Cardiac muscle cell (in vitro differentiated cells and primary cell): ENCODE measurements at regions not wholly inside any gene's neighbourhood (a gene's known extent, or its start where the extent isn't known, plus 50 kb on each side); places are given as distances from the start of the nearest gene placed in this dataset.
"Not testable (repeated sequence)": the region's sequence is repeated elsewhere in the genome, so short reads cannot be mapped to it uniquely, and the experiment has no call there.

Source experiments
- DNase-seq, 2 donors: peaks; one replicate each; pipeline versions ENCODE4 v3.0.0 to v3.0.0-alpha.2; 2010 to 2017; ENCODE audit warnings: low read depth in 1 of 2, low spot score in 1 of 2
- H3K27ac ChIP-seq: fragments of 200-600 bp; sonication (generic); 2 replicates; pipeline ENCODE4 v1.5.1; 2016
- H3K27me3 ChIP-seq: fragments of 200-600 bp; sonication (generic); 2 replicates; pipeline ENCODE4 v1.6.0; 2016; ENCODE audit warnings: control low read depth
- H3K36me3 ChIP-seq: fragments of 200-600 bp; sonication (generic); 2 replicates; pipeline ENCODE4 v1.5.1; 2016; ENCODE audit warnings: control low read depth
- H3K4me1 ChIP-seq: fragments of 200-600 bp; sonication (generic); 2 replicates; pipeline ENCODE4 v1.8.1; 2017; ENCODE audit warnings: low read depth, mild to moderate bottlenecking, mixed run types
- H3K4me3 ChIP-seq: fragments of 200-600 bp; sonication (generic); 2 replicates; pipeline ENCODE4 v1.5.1; 2016; ENCODE audit warnings: mild to moderate bottlenecking
- H3K9me3 ChIP-seq: fragments of 200-600 bp; sonication (generic); 2 replicates; pipeline ENCODE4 v1.5.1; 2017; ENCODE audit warnings: low read depth, mild to moderate bottlenecking, control low read depth
- CTCF ChIP-seq: IDR thresholded peaks from 2 replicates; pipeline ENCODE4 v1.5.1; 2012; ENCODE audit warnings: low read depth, mild to moderate bottlenecking, low read length

- Histone ChIP-seq H3K27me3 (no peaks in the 10 kb centered on the region), H3K9me3 (no peaks in the 10 kb centered on the region), H3K4me1 (peaks cover 12% of the 10 kb centered on the region), H3K27ac (no peak overlapping the region), H3K4me3 (no peak overlapping the region), H3K36me3 (no peaks in the 10 kb centered on the region)
- DNase-seq: no peak
- no peak for TF ChIP-seq CTCF
Observed at GRCh38 chr7:68875857-68876256, 722.4 kb upstream of the AUTS2 start.

- not testable (repeated sequence) for H3K4me3 ChIP-seq, H3K36me3 ChIP-seq, DNase-seq, H3K27me3 ChIP-seq, H3K4me1 ChIP-seq, H3K27ac ChIP-seq, H3K9me3 ChIP-seq
Observed at GRCh38 chr7:68887116-68887515, 711.2 kb upstream of the AUTS2 start.

GRCh38 chr7:68888971-68889385, 709.3 kb upstream of the AUTS2 start:
- H3K27me3 ChIP-seq: no peaks in the 10 kb centered on the region
- no peaks in the 10 kb centered on the region for H3K4me1 ChIP-seq
- H3K9me3 ChIP-seq: no peaks in the 10 kb centered on the region
- peak in 1 of 2 donors; percentile 40 for DNase-seq
- TF ChIP-seq CTCF: no peak
- H3K4me3 ChIP-seq: no peak overlapping the region
- no peaks in the 10 kb centered on the region for H3K36me3 ChIP-seq
- no peak overlapping the region for H3K27ac ChIP-seq

- DNase-seq: no peak
Observed at GRCh38 chr7:68892236-68892635, 706.0 kb upstream of the AUTS2 start.

GRCh38 chr7:68893411-68893810, 704.9 kb upstream of the AUTS2 start:
- Histone ChIP-seq H3K27me3 (no peaks in the 10 kb centered on the region), H3K4me3 (no peak overlapping the region), H3K36me3 (no peaks in the 10 kb centered on the region), H3K4me1 (no peaks in the 10 kb centered on the region), H3K27ac (no peak overlapping the region), H3K9me3 (no peaks in the 10 kb centered on the region)
- TF ChIP-seq CTCF: no peak
- DNase-seq: no peak

More at GRCh38 chr7:68892236-68892635, 706.0 kb upstream of the AUTS2 start:
- TF ChIP-seq CTCF: no peak
- Histone ChIP-seq H3K4me3 (no peak overlapping the region), H3K4me1 (no peaks in the 10 kb centered on the region), H3K27ac (no peak overlapping the region), H3K27me3 (no peaks in the 10 kb centered on the region), H3K9me3 (no peaks in the 10 kb centered on the region), H3K36me3 (no peaks in the 10 kb centered on the region)

- not testable (repeated sequence) for H3K27ac ChIP-seq, H3K9me3 ChIP-seq, H3K4me3 ChIP-seq, DNase-seq, H3K4me1 ChIP-seq, H3K27me3 ChIP-seq, H3K36me3 ChIP-seq
Observed at GRCh38 chr7:68899156-68899555, 699.1 kb upstream of the AUTS2 start.

- H3K36me3 ChIP-seq: no peaks in the 10 kb centered on the region
- no peak for DNase-seq
- no peaks in the 10 kb centered on the region for H3K9me3 ChIP-seq
- no peaks in the 10 kb centered on the region for H3K27me3 ChIP-seq
- no peaks in the 10 kb centered on the region for H3K4me1 ChIP-seq
- no peak for TF ChIP-seq CTCF
- no peak overlapping the region for H3K4me3 ChIP-seq
- H3K27ac ChIP-seq: no peak overlapping the region
Observed at GRCh38 chr7:68900096-68900495, 698.2 kb upstream of the AUTS2 start.
